HG03066 (cell line): ENCODE measurements at regions not wholly inside any gene's neighbourhood (a gene's known extent, or its start where the extent isn't known, plus 50 kb on each side); places are given as distances from the start of the nearest gene placed in this dataset.
"Not testable (repeated sequence)": the region's sequence is repeated elsewhere in the genome, so short reads cannot be mapped to it uniquely, and the experiment has no call there.

Source experiments
- ATAC-seq: cut with Tn5 transposase; IDR thresholded peaks from one replicate; pipeline ENCODE4 v1.9.1; 2021; ENCODE audit warnings: low read depth; ENCODE audit not compliant: unreplicated experiment

- no peak for ATAC-seq
Observed at GRCh38 chr5:114838937-114839336, 330.8 kb downstream of the TRIM36 start.

GRCh38 chr5:114830114-114830513 is 339.6 kb downstream of the TRIM36 start:
- no peak for ATAC-seq

DNA sequence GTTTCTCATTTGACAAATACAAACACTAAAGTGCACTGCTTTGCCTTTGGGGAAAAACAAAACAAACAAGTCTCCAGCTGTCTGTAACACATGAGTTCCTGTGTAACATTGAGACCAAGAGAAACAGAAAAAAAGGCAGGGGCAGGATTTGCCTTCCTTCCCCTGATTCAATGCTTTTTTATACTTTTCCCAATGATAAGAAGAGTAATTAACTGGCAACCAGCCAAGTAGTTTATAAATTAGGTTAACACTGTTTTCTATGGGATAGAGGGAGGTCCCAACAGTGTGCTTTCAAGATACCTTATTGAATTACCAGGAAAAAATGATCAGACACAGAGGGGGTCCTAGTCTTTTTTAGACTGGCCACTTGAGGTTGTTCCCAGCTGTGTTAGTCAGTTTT is 346.8 kb downstream of the TRIM36 start:
- no peak for ATAC-seq

DNA sequence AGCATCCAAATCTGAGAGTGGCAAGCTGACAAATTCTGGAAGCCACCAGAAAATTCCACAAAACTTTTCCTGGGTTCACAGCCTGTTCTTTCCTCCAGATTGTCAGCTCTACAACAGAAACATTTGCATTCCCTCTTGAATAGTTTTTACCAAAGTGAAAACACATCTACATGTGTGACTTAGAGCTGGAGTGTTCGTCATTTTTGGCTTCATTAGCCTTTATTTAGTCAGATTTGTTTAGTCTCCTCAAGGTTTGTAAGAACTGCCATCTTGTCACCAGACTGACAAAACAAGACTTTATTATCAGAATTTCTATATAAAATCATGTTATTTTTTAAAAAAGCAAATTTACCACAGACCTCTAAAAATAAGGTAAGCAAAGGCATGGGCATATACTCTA is 347.3 kb downstream of the TRIM36 start:
- no peak for ATAC-seq

DNA sequence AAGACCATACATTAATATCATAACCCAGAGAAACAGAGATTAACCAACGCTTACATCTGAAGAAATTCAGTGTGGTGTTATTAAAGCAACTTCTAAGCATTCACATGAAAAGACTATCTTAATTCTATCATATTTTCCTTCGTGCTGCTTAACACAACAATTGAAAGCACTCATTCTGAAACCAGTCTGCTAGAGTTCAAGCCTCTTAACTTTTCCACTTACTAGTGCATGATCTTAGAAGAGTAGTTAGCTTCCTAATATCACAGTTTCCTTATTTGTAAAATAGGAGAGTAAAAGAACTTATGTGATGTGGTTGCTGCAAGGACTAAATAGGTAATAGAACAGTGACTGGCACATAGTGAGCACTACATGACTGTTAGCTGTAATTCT is 379.3 kb downstream of the TRIM36 start:
- ATAC-seq, result no peak

- ATAC-seq, result no peak
Observed at GRCh38 chr5:114789773-114790402, 379.8 kb downstream of the TRIM36 start.

GRCh38 chr5:114782869-114783268 is 386.8 kb downstream of the TRIM36 start:
- no peak for ATAC-seq

GRCh38 chr5:114782177-114782576 is 387.5 kb downstream of the TRIM36 start:
- no peak for ATAC-seq

DNA sequence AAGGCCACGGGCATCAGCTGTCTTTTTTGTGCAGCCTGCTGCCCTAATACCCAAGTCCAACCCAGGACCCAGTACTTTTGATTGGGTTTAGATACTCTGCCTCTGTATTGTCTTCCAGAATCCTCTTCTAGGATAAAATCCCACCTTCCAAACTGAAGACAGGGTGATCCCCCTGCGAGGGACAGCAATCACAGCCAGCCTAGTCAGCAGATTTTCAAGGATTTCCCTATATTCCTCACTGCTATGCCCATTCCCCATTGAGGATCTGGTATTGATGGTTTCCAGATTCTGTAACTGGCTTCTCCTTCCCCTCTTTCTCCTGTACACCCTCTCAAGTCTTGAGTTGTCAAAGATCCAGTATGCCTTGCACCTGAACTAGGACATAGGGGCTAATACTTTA is 389.4 kb downstream of the TRIM36 start:
- no peak for ATAC-seq

GRCh38 chr5:114744406-114744805 is 382.5 kb downstream of the KCNN2 start:
- ATAC-seq, result no peak

GRCh38 chr5:114734238-114734637 is 372.4 kb downstream of the KCNN2 start:
- ATAC-seq, result no peak

GRCh38 chr5:114729986-114730385 is 368.1 kb downstream of the KCNN2 start:
- no peak for ATAC-seq

DNA sequence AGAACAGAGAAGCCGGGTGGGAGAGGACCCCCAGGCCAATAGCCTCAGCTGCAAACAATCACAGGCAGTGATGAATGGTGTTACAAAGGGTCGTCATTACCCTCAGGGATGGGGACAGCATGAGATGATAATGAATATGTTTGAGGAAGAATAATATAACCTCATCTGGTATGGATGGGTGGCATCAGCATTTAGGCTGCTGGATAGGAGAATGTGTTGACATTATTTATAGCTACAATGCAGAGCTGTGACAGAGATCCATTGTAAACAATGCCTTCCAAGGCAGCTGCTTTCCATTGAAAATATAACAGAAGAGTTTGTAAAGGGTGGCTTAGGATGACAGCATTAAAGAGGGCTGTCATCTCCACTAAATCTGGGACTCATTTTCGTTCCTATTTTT is 365.5 kb downstream of the KCNN2 start:
- ATAC-seq, result no peak

- no peak for ATAC-seq
Observed at GRCh38 chr5:114726131-114726530, 364.3 kb downstream of the KCNN2 start.

- ATAC-seq, result no peak
Observed at GRCh38 chr5:114719268-114719667, 357.4 kb downstream of the KCNN2 start.

DNA sequence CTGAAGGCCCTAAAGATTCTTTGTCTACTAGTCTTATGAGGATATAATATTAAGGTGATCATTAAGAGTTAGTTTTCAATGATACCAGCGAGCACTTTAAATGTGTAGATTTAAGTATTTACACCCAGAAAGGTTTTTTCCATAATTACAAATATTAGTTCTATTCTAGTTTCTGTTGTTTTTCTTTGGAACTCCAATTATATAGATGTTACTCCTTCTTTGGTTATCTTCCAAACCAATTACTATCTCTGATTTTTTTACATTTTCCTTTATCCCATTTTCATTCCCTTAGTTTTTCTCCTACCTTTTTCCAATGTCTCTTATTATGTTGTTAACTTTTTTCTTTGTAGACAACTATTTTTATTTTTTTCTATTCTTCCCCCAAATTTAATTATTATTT is 355.1 kb downstream of the KCNN2 start:
- no peak for ATAC-seq

- not testable (repeated sequence) for ATAC-seq
Observed at GRCh38 chr5:114704225-114704893, 342.5 kb downstream of the KCNN2 start.

DNA sequence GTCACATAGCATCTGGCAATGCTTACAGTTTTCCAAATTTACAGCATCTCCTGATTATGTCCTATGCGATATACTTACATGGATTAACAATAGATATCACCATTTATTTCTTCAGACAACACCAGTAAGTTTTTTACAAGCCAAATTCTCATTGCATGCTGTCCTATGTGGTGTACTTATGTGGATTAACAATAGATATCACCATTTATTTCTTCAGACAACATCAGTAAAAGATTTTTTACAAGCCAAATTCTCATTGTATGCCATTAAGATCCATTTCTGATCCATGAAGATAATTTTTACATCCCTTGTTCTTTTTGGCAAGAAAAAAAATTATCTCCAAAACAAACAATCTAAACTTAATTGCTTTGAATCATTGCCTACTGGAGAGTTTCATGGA is 340.9 kb downstream of the KCNN2 start:
- ATAC-seq, result no peak

DNA sequence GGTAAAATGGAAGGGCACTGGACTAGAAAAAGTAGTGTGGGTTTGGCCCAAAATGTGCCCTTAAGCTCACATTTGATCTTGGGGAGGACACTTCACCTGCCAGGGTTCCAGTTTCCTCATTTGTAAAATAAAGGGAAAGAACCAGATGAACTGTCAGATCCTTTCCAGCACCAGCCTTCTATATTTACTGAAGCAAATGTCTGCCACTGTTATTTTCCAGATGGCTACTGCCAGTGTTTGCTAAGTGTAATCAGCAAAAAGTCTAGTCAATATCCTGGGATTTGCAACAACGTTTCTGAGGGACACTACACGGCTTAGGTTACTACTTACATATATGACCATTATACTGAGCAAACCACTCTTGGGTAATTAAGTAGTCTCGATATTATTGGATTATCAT is 340.3 kb downstream of the KCNN2 start:
- ATAC-seq, result no peak

- ATAC-seq, result no peak
Observed at GRCh38 chr5:114700823-114701222, 339.0 kb downstream of the KCNN2 start.

DNA sequence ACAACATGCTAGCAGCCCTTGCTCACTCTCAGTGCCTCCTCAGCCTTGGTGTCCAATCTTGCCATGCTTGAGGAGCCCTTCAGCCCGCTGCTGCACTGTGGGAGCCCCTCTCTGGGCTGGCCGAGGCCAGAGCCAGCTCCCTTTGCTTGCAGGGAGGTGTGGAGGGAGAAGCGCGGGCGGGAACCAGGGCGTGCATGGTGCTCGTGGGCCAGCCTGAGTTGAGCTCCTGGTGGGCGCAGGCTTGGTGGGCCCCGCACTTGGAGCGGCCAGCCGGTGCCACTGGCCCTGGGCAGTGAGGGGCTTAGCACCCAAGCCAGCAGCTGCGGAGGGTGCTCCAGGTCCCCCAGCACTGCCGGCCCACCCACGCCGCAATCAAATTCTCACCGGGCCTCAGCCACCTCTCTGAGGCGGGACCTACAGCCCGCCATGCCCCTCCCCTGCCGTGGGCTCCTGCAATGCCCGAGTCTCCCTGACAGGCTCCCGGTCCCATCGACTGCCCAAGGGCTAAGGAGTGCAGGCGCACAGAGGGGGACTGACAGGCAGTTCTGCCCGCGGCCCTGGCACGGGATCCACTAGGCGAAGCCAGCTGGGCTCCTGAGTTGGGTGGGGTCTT is 333.5 kb downstream of the KCNN2 start:
- no peak for ATAC-seq

GRCh38 chr5:114686356-114686755 is 324.5 kb downstream of the KCNN2 start:
- ATAC-seq, result no peak
